ENCODE measurements at regions not wholly inside any gene's neighbourhood (a gene's known extent, or its start where the extent isn't known, plus 50 kb on each side); places are given as distances from the start of the nearest gene placed in this dataset.

DNA sequence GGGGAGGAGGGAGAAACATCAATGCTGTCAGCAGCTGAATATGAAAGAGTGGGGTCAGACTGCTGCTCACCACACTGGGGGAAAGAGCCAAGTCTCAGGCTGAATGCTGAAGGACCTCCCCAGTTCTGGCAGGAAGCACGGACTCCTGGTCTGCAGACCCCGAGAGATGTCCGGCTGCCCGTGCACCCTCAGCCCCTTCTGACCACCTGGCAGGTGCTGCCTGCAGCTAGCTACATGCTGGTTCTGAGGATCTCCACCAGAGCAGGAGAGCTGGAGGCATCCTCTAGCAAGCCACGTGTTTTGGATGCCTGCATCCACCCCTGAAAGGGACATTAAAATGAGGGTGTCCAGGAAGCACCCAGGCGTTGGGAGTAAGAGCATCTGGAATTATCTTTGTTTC, 74.2 kb downstream of the HTR5A start:
- TF ChIP-seq, protein P1, sequence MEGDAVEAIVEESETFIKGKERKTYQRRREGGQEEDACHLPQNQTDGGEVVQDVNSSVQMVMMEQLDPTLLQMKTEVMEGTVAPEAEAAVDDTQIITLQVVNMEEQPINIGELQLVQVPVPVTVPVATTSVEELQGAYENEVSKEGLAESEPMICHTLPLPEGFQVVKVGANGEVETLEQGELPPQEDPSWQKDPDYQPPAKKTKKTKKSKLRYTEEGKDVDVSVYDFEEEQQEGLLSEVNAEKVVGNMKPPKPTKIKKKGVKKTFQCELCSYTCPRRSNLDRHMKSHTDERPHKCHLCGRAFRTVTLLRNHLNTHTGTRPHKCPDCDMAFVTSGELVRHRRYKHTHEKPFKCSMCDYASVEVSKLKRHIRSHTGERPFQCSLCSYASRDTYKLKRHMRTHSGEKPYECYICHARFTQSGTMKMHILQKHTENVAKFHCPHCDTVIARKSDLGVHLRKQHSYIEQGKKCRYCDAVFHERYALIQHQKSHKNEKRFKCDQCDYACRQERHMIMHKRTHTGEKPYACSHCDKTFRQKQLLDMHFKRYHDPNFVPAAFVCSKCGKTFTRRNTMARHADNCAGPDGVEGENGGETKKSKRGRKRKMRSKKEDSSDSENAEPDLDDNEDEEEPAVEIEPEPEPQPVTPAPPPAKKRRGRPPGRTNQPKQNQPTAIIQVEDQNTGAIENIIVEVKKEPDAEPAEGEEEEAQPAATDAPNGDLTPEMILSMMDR (IDR thresholded peaks at IDR 0.05; ENCODE audit: low read depth, low read length): no peak
- no peak for TF ChIP-seq EZH2phosphoT487 (IDR thresholded peaks at IDR 0.05; ENCODE audit: low read depth)

Measured in OCI-LY3 (cell line).